SU-DHL-6 (cell line): ENCODE measurements at regions not wholly inside any gene's neighbourhood (a gene's known extent, or its start where the extent isn't known, plus 50 kb on each side); places are given as distances from the start of the nearest gene placed in this dataset.
"Not testable (repeated sequence)": the region's sequence is repeated elsewhere in the genome, so short reads cannot be mapped to it uniquely, and the experiment has no call there.

Experiments
- H2AFZ ChIP-seq: fragments of 200-600 bp; sonication (generic); 2 replicates; pipeline ENCODE4 v1.6.1; 2014; ENCODE audit warnings: low read depth, mild to moderate bottlenecking, moderate library complexity, mixed read lengths, antibody characterized with exemption, low read length; ENCODE audit not compliant: severe bottlenecking
- H3F3A ChIP-seq: fragments of 200-600 bp; shearing (Covaris generic); 2 replicates; pipeline ENCODE4 v1.6.0; 2016; ENCODE audit warnings: antibody characterized with exemption, mild to moderate bottlenecking; ENCODE audit not compliant: insufficient read depth
- H3K27ac ChIP-seq: fragments of 200-600 bp; sonication (generic); 2 replicates; pipeline ENCODE4 v1.5.1; 2016; ENCODE audit warnings: low read depth, mild to moderate bottlenecking, low read length, moderate library complexity, mixed read lengths
- H3K27me3 ChIP-seq: fragments of 200-600 bp; sonication (generic), shearing (Covaris generic); 2 replicates; pipeline ENCODE4 v1.6.0; 2014; ENCODE audit warnings: mild to moderate bottlenecking, low read length
- H3K36me3 ChIP-seq: fragments of 200-600 bp; sonication (generic); 2 replicates; pipeline ENCODE4 v1.6.1; 2014; ENCODE audit warnings: mild to moderate bottlenecking, low read length, mixed read lengths
- H3K4me2 ChIP-seq: fragments of 300-600, 200-600 bp; shearing (Covaris generic), sonication (generic); 2 replicates; pipeline ENCODE4 v1.6.0; 2014; ENCODE audit warnings: low read length, low read depth, mild to moderate bottlenecking; ENCODE audit not compliant: poor library complexity, severe bottlenecking
- H3K4me3 ChIP-seq: fragments of 200-600 bp; sonication (generic); 2 replicates; pipeline ENCODE4 v1.5.1; 2014; ENCODE audit warnings: antibody characterized with exemption, low read length, mild to moderate bottlenecking, mixed read lengths; ENCODE audit not compliant: insufficient read depth, poor library complexity, severe bottlenecking
- H3K79me2 ChIP-seq: fragments of 200-600 bp; sonication (generic); 2 replicates; pipeline ENCODE4 v1.6.1; 2014; ENCODE audit warnings: mild to moderate bottlenecking, low read length, moderate library complexity; ENCODE audit not compliant: insufficient read depth
- H3K9ac ChIP-seq: fragments of 200-600 bp; sonication (generic); 2 replicates; pipeline ENCODE4 v1.7.0; 2014; ENCODE audit warnings: mild to moderate bottlenecking, low read length
- H3K9me2 ChIP-seq: fragments of 200-600 bp; sonication (generic); replicated peaks from 2 replicates; pipeline ENCODE4 v1.6.1; 2014; ENCODE audit warnings: low read length; ENCODE audit not compliant: insufficient read depth
- H3K9me3 ChIP-seq: fragments of 200-600 bp; sonication (generic); 2 replicates; pipeline ENCODE4 v1.6.1; 2014; ENCODE audit warnings: low read length, mixed read lengths; ENCODE audit not compliant: insufficient read depth
- H4K20me1 ChIP-seq: fragments of 200-600 bp; sonication (generic); 2 replicates; pipeline ENCODE4 v1.6.1; 2014; ENCODE audit warnings: low read depth, mild to moderate bottlenecking, antibody characterized with exemption, low read length, moderate library complexity, mixed read lengths
- CTCF ChIP-seq: fragments of 200-600 bp; sonication (generic); IDR thresholded peaks from one replicate; pipeline ENCODE4 v1.5.1; 2017; ENCODE audit warnings: antibody characterized with exemption, mild to moderate bottlenecking, low read length, moderate library complexity; ENCODE audit not compliant: insufficient read depth, poor library complexity, severe bottlenecking
- EZH2phosphoT487 ChIP-seq: fragments of 200-600 bp; sonication (generic), shearing (Covaris generic); conservative IDR thresholded peaks from 2 replicates; pipeline ENCODE4 v1.6.1; 2018; ENCODE audit warnings: mild to moderate bottlenecking, antibody characterized with exemption, low read length, moderate library complexity, mixed read lengths

GRCh38 chr15:62870216-62870615 lies 172.3 kb upstream of the TPM1 start:
- no peak for TF ChIP-seq CTCF
- TF ChIP-seq EZH2phosphoT487: no peak
- H4K20me1 ChIP-seq: no peaks in the 10 kb centered on the region
- H3K27ac ChIP-seq: no peak overlapping the region
- no peak overlapping the region for H3K4me3 ChIP-seq
- H3K79me2 ChIP-seq: no peaks in the 10 kb centered on the region
- no peaks in the 10 kb centered on the region for H3F3A ChIP-seq
- H3K9ac ChIP-seq: no peak overlapping the region
- no peaks in the 10 kb centered on the region for H3K36me3 ChIP-seq
- H3K9me2 ChIP-seq: no peaks in the 10 kb centered on the region
- 0 out of 2 replicates have a peak, but pooled peaks cover 2% of the 10 kb centered on the region for H3K27me3 ChIP-seq
- no peak overlapping the region for H2AFZ ChIP-seq
- H3K4me2 ChIP-seq: no peak overlapping the region
- no peaks in the 10 kb centered on the region for H3K9me3 ChIP-seq

- not testable (repeated sequence) for H3K27ac ChIP-seq
Measured at GRCh38 chr15:62870701-62871100, 171.8 kb upstream of the TPM1 start.

GRCh38 chr15:62873203-62873602 lies 169.3 kb upstream of the TPM1 start:
- TF ChIP-seq CTCF (no peak), EZH2phosphoT487 (no peak)

More at GRCh38 chr15:62870701-62871100, 171.8 kb upstream of the TPM1 start:
- H3K4me3 ChIP-seq, H3F3A ChIP-seq, H3K4me2 ChIP-seq, H3K9ac ChIP-seq, H3K9me2 ChIP-seq, H3K27me3 ChIP-seq, H3K79me2 ChIP-seq, H2AFZ ChIP-seq, H4K20me1 ChIP-seq, H3K9me3 ChIP-seq, H3K36me3 ChIP-seq: not testable (repeated sequence)

GRCh38 chr15:62874064-62874463 lies 168.5 kb upstream of the TPM1 start:
- 0 out of 2 replicates have a peak, but pooled peaks cover 2% of the 10 kb centered on the region for H3K27me3 ChIP-seq
- H3K9me3 ChIP-seq: no peaks in the 10 kb centered on the region
- H3K9me2 ChIP-seq: no peaks in the 10 kb centered on the region
- H2AFZ ChIP-seq: no peak overlapping the region
- H3F3A ChIP-seq: no peaks in the 10 kb centered on the region
- H3K4me2 ChIP-seq: no peak overlapping the region
- H3K9ac ChIP-seq: no peak overlapping the region
- no peaks in the 10 kb centered on the region for H3K36me3 ChIP-seq
- H3K79me2 ChIP-seq: no peaks in the 10 kb centered on the region
- H3K27ac ChIP-seq: no peak overlapping the region
- TF ChIP-seq CTCF: no peak
- no peaks in the 10 kb centered on the region for H4K20me1 ChIP-seq
- no peak overlapping the region for H3K4me3 ChIP-seq

More at GRCh38 chr15:62873203-62873602, 169.3 kb upstream of the TPM1 start:
- Histone ChIP-seq H3K4me3 (no peak overlapping the region), H3K4me2 (no peak overlapping the region), H3K79me2 (no peaks in the 10 kb centered on the region), H3K9me2 (no peaks in the 10 kb centered on the region), H3K9ac (no peak overlapping the region), H3K9me3 (no peaks in the 10 kb centered on the region), H3K27me3 (0 out of 2 replicates have a peak, but pooled peaks cover 2% of the 10 kb centered on the region), H4K20me1 (no peaks in the 10 kb centered on the region), H2AFZ (no peak overlapping the region), H3K36me3 (no peaks in the 10 kb centered on the region), H3K27ac (no peak overlapping the region), H3F3A (no peaks in the 10 kb centered on the region)
